Liver (tissue), 8 donors: ENCODE measurements at regions not wholly inside any gene's neighbourhood (a gene's known extent, or its start where the extent isn't known, plus 50 kb on each side); places are given as distances from the start of the nearest gene placed in this dataset.

Experiments used
- DNase-seq: peaks from one replicate; pipeline ENCODE4 v3.0.0-alpha.2; 2017; ENCODE audit warnings: low spot score
- H3K27ac ChIP-seq, 2 donors: one replicate each; pipeline ENCODE4 v1.7.0; 2013; ENCODE audit warnings: inconsistent platforms in 2 of 2, low read length in 2 of 2, control low read depth in 1 of 2, low read depth in 1 of 2, mild to moderate bottlenecking in 1 of 2
- H3K27me3 ChIP-seq, 4 donors: one replicate each; pipeline versions ENCODE4 v1.6.1 to v1.7.0; 2013; ENCODE audit warnings: low read length in 3 of 4, inconsistent platforms in 1 of 4, mild to moderate bottlenecking in 1 of 4, moderate library complexity in 1 of 4; ENCODE audit not compliant: control insufficient read depth in 4 of 4, insufficient read depth in 4 of 4
- H3K36me3 ChIP-seq, 4 donors: one replicate each; pipeline versions ENCODE4 v1.6.1 to v1.7.0; 2013; ENCODE audit warnings: low read length in 3 of 4, mild to moderate bottlenecking in 3 of 4, low read depth in 1 of 4, moderate library complexity in 1 of 4; ENCODE audit not compliant: control insufficient read depth in 4 of 4, insufficient read depth in 3 of 4
- H3K4me1 ChIP-seq, 4 donors: one replicate each; pipeline versions ENCODE4 v1.6.1 to v1.7.0; 2013; ENCODE audit warnings: low read length in 3 of 4, mild to moderate bottlenecking in 3 of 4, moderate library complexity in 1 of 4; ENCODE audit not compliant: control insufficient read depth in 4 of 4, insufficient read depth in 4 of 4
- H3K4me3 ChIP-seq, 3 donors: one replicate each; pipeline versions ENCODE4 v1.6.1 to v1.7.0; 2013; ENCODE audit warnings: low read length in 3 of 3, control low read depth in 1 of 3, low read depth in 1 of 3, mild to moderate bottlenecking in 1 of 3
- H3K9ac ChIP-seq, 2 donors: one replicate each; pipeline ENCODE4 v1.7.0; 2013; ENCODE audit warnings: low read length in 2 of 2, mild to moderate bottlenecking in 2 of 2, moderate library complexity in 2 of 2, control low read depth in 1 of 2, low read depth in 1 of 2
- H3K9me3 ChIP-seq, 4 donors: one replicate each; pipeline versions ENCODE4 v1.6.1 to v1.7.0; 2013; ENCODE audit warnings: low read length in 3 of 4; ENCODE audit not compliant: control insufficient read depth in 4 of 4
- EGR1 ChIP-seq, 2 donors: IDR thresholded peaks; 2 replicates each; pipeline ENCODE4 v1.6.1; 2016 to 2018; ENCODE audit warnings: antibody characterized with exemption in 2 of 2, low read depth in 2 of 2
- FOXA1 ChIP-seq: IDR thresholded peaks from 2 replicates; pipeline ENCODE4 v1.6.1; 2016; ENCODE audit warnings: antibody characterized with exemption
- GABPA ChIP-seq, 2 donors: IDR thresholded peaks in 1 of 2; conservative IDR thresholded peaks in 1 of 2; 2 replicates each; pipeline ENCODE4 v1.6.1; 2016; ENCODE audit warnings: antibody characterized with exemption in 2 of 2, mild to moderate bottlenecking in 1 of 2, moderate library complexity in 1 of 2
- HNF4A ChIP-seq, 2 donors: conservative IDR thresholded peaks; 2 replicates each; pipeline ENCODE4 v1.6.1; 2016; ENCODE audit warnings: antibody characterized with exemption in 2 of 2, mild to moderate bottlenecking in 2 of 2
- HNF4G ChIP-seq: IDR thresholded peaks from 2 replicates; pipeline ENCODE4 v1.6.1; 2016; ENCODE audit warnings: antibody characterized with exemption
- JUND ChIP-seq, 2 donors: IDR thresholded peaks; 2 replicates each; pipeline ENCODE4 v1.6.1; 2016; ENCODE audit warnings: antibody characterized with exemption in 2 of 2
- NR2F2 ChIP-seq: IDR thresholded peaks from 2 replicates; pipeline ENCODE4 v1.6.1; 2016; ENCODE audit warnings: antibody characterized with exemption
- RAD21 ChIP-seq, 2 donors: IDR thresholded peaks; 2 replicates each; pipeline ENCODE4 v1.6.1; 2016; ENCODE audit warnings: antibody characterized with exemption in 2 of 2, mild to moderate bottlenecking in 2 of 2
- RXRA ChIP-seq, 2 donors: IDR thresholded peaks; 2 replicates each; pipeline ENCODE4 v1.6.1; 2017 to 2018; ENCODE audit warnings: antibody characterized with exemption in 2 of 2, mild to moderate bottlenecking in 1 of 2
- SP1 ChIP-seq: IDR thresholded peaks from 2 replicates; pipeline ENCODE4 v1.6.1; 2018; ENCODE audit warnings: antibody characterized with exemption, mild to moderate bottlenecking
- TAF1 ChIP-seq: conservative IDR thresholded peaks from 2 replicates; pipeline ENCODE4 v1.6.1; 2016; ENCODE audit warnings: antibody characterized with exemption, mild to moderate bottlenecking
- YY1 ChIP-seq: IDR thresholded peaks from 2 replicates; pipeline ENCODE4 v1.6.1; 2016; ENCODE audit warnings: antibody characterized with exemption, mild to moderate bottlenecking
- WGBS: extraction: QIAGEN DNeasy Blood & Tissue Kit; methylation state at CpG from one replicate; pipeline ENCODE4 v1.1.7; 2013; 5-methylcytosine and 5-hydroxymethylcytosine counted together
- TF ChIP-seq, protein P1 (sequence below): IDR thresholded peaks from 2 replicates; pipeline ENCODE4 v1.6.1; 2016; ENCODE audit warnings: antibody characterized with exemption
- TF ChIP-seq, protein P2 (sequence below): IDR thresholded peaks from 2 replicates; pipeline ENCODE4 v1.6.1; 2016; ENCODE audit warnings: antibody characterized with exemption
- TF ChIP-seq, protein P3 (sequence below): IDR thresholded peaks from 2 replicates; pipeline ENCODE4 v1.6.1; 2016; ENCODE audit warnings: antibody characterized with exemption, mild to moderate bottlenecking
- TF ChIP-seq, protein P4 (sequence below): fragments of 150-350 bp; IDR thresholded peaks from 2 replicates; pipeline ENCODE4 v1.5.1; 2017; ENCODE audit warnings: improper control_type of control experiment, low read depth, low read length; ENCODE audit not compliant: missing input control
- TF ChIP-seq, protein P5 (sequence below): IDR thresholded peaks from 2 replicates; pipeline ENCODE4 v1.6.1; 2016; ENCODE audit warnings: antibody characterized with exemption
- donor health status: healthy.
- donor health status: healthy.
- donor health status: healthy.
- donor health status: healthy.
- donor health status: healthy.

DNA sequence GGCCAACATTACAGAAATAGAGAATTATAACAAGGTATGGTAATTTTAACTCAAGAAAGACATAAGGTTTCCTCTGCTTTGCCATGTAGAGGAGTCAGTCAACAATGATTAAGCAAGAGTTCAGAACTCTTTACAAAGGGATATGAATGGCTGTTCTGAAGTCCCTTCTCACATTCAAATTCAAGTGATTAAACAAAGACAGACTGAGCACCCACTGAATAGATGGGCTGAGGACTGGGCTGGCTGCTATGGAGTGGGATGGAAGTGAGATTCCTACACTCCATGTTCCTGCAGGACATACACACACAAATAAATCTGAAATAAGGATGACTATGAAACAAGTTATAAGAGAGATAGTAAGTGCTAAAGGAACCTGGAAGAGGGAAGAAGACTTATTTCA lies 199.0 kb upstream of the GRIP1 start:
- TF ChIP-seq, protein P1, sequence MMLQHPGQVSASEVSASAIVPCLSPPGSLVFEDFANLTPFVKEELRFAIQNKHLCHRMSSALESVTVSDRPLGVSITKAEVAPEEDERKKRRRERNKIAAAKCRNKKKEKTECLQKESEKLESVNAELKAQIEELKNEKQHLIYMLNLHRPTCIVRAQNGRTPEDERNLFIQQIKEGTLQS, result no peak
- no peak for TF ChIP-seq YY1
- TF ChIP-seq FOXA1, result no peak
- no peaks in the 10 kb centered on the region for H3K36me3 ChIP-seq
- H3K9me3 ChIP-seq, result no peaks in the 10 kb centered on the region
- H3K4me1 ChIP-seq, result no peaks in the 10 kb centered on the region
- H3K27ac ChIP-seq, result no peak overlapping the region
- H3K4me3 ChIP-seq, result no peak overlapping the region
- no peak for DNase-seq
- no peak overlapping the region for H3K9ac ChIP-seq
- no peaks in the 10 kb centered on the region for H3K27me3 ChIP-seq

DNA sequence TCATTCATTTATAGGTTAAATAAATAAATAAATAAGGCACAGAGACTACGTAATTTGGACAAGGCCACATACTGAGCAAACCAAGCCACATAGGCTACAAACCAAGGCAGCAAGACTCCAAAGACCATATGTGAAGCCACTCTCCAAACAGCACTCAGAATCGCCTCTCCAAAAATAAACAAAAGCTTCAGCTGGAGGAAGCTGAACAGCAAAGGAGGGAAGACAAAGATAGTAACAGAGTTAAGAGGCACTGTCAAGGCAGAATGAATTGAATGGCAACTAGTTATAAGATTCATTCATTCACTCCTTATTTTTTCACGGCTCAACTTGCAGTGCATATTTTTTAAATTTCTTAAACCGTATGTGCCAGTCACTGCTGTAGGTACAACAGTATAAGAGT lies 200.5 kb upstream of the GRIP1 start:
- Histone ChIP-seq H3K27me3 (no peaks in the 10 kb centered on the region), H3K4me3 (no peak overlapping the region), H3K27ac (no peak overlapping the region), H3K9me3 (no peaks in the 10 kb centered on the region), H3K9ac (no peak overlapping the region), H3K4me1 (no peaks in the 10 kb centered on the region), H3K36me3 (no peaks in the 10 kb centered on the region)
- TF ChIP-seq RAD21 (IDR thresholded peaks at IDR 0.05) (no peak), TAF1 (no peak), JUND (IDR thresholded peaks at IDR 0.05) (no peak), RXRA (IDR thresholded peaks at IDR 0.05) (no peak), HNF4G (no peak), HNF4A (conservative IDR thresholded peaks at IDR 0.05) (no peak), FOXA1 (no peak), EGR1 (IDR thresholded peaks at IDR 0.05; ENCODE audit: low read depth in 2 of 2) (no peak), NR2F2 (no peak), GABPA (IDR thresholded peaks at IDR 0.05 in 1 of 2, conservative IDR thresholded peaks at IDR 0.05 in 1 of 2) (no peak), SP1 (no peak), YY1 (no peak)
- TF ChIP-seq, protein P2, sequence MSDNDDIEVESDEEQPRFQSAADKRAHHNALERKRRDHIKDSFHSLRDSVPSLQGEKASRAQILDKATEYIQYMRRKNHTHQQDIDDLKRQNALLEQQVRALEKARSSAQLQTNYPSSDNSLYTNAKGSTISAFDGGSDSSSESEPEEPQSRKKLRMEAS, result no peak
- TF ChIP-seq, protein P1, result no peak
- TF ChIP-seq, protein P3, sequence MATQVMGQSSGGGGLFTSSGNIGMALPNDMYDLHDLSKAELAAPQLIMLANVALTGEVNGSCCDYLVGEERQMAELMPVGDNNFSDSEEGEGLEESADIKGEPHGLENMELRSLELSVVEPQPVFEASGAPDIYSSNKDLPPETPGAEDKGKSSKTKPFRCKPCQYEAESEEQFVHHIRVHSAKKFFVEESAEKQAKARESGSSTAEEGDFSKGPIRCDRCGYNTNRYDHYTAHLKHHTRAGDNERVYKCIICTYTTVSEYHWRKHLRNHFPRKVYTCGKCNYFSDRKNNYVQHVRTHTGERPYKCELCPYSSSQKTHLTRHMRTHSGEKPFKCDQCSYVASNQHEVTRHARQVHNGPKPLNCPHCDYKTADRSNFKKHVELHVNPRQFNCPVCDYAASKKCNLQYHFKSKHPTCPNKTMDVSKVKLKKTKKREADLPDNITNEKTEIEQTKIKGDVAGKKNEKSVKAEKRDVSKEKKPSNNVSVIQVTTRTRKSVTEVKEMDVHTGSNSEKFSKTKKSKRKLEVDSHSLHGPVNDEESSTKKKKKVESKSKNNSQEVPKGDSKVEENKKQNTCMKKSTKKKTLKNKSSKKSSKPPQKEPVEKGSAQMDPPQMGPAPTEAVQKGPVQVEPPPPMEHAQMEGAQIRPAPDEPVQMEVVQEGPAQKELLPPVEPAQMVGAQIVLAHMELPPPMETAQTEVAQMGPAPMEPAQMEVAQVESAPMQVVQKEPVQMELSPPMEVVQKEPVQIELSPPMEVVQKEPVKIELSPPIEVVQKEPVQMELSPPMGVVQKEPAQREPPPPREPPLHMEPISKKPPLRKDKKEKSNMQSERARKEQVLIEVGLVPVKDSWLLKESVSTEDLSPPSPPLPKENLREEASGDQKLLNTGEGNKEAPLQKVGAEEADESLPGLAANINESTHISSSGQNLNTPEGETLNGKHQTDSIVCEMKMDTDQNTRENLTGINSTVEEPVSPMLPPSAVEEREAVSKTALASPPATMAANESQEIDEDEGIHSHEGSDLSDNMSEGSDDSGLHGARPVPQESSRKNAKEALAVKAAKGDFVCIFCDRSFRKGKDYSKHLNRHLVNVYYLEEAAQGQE, result no peak
- TF ChIP-seq, protein P4, sequence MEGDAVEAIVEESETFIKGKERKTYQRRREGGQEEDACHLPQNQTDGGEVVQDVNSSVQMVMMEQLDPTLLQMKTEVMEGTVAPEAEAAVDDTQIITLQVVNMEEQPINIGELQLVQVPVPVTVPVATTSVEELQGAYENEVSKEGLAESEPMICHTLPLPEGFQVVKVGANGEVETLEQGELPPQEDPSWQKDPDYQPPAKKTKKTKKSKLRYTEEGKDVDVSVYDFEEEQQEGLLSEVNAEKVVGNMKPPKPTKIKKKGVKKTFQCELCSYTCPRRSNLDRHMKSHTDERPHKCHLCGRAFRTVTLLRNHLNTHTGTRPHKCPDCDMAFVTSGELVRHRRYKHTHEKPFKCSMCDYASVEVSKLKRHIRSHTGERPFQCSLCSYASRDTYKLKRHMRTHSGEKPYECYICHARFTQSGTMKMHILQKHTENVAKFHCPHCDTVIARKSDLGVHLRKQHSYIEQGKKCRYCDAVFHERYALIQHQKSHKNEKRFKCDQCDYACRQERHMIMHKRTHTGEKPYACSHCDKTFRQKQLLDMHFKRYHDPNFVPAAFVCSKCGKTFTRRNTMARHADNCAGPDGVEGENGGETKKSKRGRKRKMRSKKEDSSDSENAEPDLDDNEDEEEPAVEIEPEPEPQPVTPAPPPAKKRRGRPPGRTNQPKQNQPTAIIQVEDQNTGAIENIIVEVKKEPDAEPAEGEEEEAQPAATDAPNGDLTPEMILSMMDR, result no peak
- TF ChIP-seq, protein P5, sequence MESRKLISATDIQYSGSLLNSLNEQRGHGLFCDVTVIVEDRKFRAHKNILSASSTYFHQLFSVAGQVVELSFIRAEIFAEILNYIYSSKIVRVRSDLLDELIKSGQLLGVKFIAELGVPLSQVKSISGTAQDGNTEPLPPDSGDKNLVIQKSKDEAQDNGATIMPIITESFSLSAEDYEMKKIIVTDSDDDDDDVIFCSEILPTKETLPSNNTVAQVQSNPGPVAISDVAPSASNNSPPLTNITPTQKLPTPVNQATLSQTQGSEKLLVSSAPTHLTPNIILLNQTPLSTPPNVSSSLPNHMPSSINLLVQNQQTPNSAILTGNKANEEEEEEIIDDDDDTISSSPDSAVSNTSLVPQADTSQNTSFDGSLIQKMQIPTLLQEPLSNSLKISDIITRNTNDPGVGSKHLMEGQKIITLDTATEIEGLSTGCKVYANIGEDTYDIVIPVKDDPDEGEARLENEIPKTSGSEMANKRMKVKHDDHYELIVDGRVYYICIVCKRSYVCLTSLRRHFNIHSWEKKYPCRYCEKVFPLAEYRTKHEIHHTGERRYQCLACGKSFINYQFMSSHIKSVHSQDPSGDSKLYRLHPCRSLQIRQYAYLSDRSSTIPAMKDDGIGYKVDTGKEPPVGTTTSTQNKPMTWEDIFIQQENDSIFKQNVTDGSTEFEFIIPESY, result no peak
- 58% methylated on average over 4 of the region's 4 CpGs for WGBS
- DNase-seq, result no peak
